Astrocyte of the spinal cord (primary cell): ENCODE measurements at regions not wholly inside any gene's neighbourhood (a gene's known extent, or its start where the extent isn't known, plus 50 kb on each side); places are given as distances from the start of the nearest gene placed in this dataset.

Experiments used
- DNase-seq: peaks from one replicate; pipeline ENCODE4 v3.0.0; 2011; ENCODE audit warnings: low read depth, low spot score
- H3K4me3 ChIP-seq: 2 replicates; pipeline ENCODE4 v1.5.1; 2011; ENCODE audit warnings: low read depth, mild to moderate bottlenecking, low read length, moderate library complexity
- in situ Hi-C: cut with HindIII; loops from 2 replicates; pipeline ENCODE4 v1.10.0; 2017; ENCODE audit warnings: low sequenced_read_pairs
- TF ChIP-seq, protein P1 (sequence below): IDR thresholded peaks from 2 replicates; pipeline ENCODE4 v1.5.1; 2012; ENCODE audit warnings: low read depth, mild to moderate bottlenecking, low read length, inconsistent platforms

- TF ChIP-seq, protein P1, sequence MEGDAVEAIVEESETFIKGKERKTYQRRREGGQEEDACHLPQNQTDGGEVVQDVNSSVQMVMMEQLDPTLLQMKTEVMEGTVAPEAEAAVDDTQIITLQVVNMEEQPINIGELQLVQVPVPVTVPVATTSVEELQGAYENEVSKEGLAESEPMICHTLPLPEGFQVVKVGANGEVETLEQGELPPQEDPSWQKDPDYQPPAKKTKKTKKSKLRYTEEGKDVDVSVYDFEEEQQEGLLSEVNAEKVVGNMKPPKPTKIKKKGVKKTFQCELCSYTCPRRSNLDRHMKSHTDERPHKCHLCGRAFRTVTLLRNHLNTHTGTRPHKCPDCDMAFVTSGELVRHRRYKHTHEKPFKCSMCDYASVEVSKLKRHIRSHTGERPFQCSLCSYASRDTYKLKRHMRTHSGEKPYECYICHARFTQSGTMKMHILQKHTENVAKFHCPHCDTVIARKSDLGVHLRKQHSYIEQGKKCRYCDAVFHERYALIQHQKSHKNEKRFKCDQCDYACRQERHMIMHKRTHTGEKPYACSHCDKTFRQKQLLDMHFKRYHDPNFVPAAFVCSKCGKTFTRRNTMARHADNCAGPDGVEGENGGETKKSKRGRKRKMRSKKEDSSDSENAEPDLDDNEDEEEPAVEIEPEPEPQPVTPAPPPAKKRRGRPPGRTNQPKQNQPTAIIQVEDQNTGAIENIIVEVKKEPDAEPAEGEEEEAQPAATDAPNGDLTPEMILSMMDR: no peak
- DNase-seq: no peak
- in situ Hi-C loops: no loop called here
- no peak overlapping the region for H3K4me3 ChIP-seq
Observed at GRCh38 chr5:175070283-175070682, 345.9 kb downstream of the MSX2 start.

DNA sequence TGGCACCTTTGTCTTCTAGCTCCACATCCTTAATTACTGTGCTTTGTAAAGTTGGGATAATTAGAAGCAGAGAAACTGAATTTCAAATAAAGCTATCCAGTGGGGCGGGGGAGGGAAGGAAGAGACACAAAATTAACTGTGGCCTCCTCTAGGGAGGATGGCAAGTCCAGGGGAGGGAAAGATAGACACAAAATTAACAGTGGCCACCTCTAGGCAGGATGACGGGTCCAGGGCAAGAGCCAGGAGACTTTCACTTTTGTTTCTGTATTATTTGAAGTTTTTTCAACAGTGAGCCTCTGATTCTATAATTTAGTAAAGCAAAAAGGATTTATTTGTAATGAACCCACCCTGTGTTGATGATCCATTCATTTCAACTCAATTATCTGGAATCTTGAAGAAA is 335.9 kb downstream of the MSX2 start:
- in situ Hi-C loops: no loop called here
- H3K4me3 ChIP-seq: peak overlapping the region; percentile 12
- TF ChIP-seq, protein P1: no peak
- DNase-seq: no peak

GRCh38 chr5:175059687-175060211 is 335.4 kb downstream of the MSX2 start:
- peak overlapping the region; percentile 12 for H3K4me3 ChIP-seq
- in situ Hi-C loops: no loop called here

GRCh38 chr5:175056831-175057230 is 332.4 kb downstream of the MSX2 start:
- no peak overlapping the region for H3K4me3 ChIP-seq
- in situ Hi-C loops: no loop called here
- TF ChIP-seq, protein P1: no peak
- DNase-seq: no peak

More at GRCh38 chr5:175059687-175060211, 335.4 kb downstream of the MSX2 start:
- TF ChIP-seq, protein P1: no peak
- peak; percentile 80 for DNase-seq

- no peak overlapping the region for H3K4me3 ChIP-seq
- DNase-seq: no peak
- in situ Hi-C loops: no loop called here
- TF ChIP-seq, protein P1: no peak
Observed at GRCh38 chr5:175054243-175054642, 329.9 kb downstream of the MSX2 start.

- TF ChIP-seq, protein P1: no peak
- in situ Hi-C loops: no loop called here
- H3K4me3 ChIP-seq: no peak overlapping the region
- no peak for DNase-seq
Observed at GRCh38 chr5:175052351-175052750, 328.0 kb downstream of the MSX2 start.

- no peak overlapping the region for H3K4me3 ChIP-seq
- TF ChIP-seq, protein P1: no peak
- in situ Hi-C loops: no loop called here
- no peak for DNase-seq
Observed at GRCh38 chr5:175047048-175047447, 322.7 kb downstream of the MSX2 start.
